MM.1S (cell line): ENCODE measurements at regions not wholly inside any gene's neighbourhood (a gene's known extent, or its start where the extent isn't known, plus 50 kb on each side); places are given as distances from the start of the nearest gene placed in this dataset.

Experiments used
- CTCF ChIP-seq: fragments of 300-600 bp; sonication (generic); IDR thresholded peaks from 2 replicates; pipeline ENCODE4 v1.5.1; 2016; ENCODE audit warnings: antibody characterized with exemption, low read length, mixed read lengths
- EZH2phosphoT487 ChIP-seq: fragments of 300-600 bp; sonication (generic); IDR thresholded peaks from 2 replicates; pipeline ENCODE4 v1.6.1; 2018; ENCODE audit warnings: antibody characterized with exemption, low read length

GRCh38 chrX:15929194-15929593 is 74.6 kb upstream of the AP1S2 start:
- TF ChIP-seq CTCF, result no peak
- TF ChIP-seq EZH2phosphoT487, result no peak
